IgD-negative memory B cell (primary cell): ENCODE measurements at regions not wholly inside any gene's neighbourhood (a gene's known extent, or its start where the extent isn't known, plus 50 kb on each side); places are given as distances from the start of the nearest gene placed in this dataset.
"Not testable (repeated sequence)": the region's sequence is repeated elsewhere in the genome, so short reads cannot be mapped to it uniquely, and the experiment has no call there.

Source experiments
- H3K27ac Mint-ChIP-seq, 3 donors: one replicate each; pipeline ENCODE4 v1.8.0; 2020 to 2022; ENCODE audit warnings: mild to moderate bottlenecking in 3 of 3, mixed read lengths in 3 of 3, moderate library complexity in 1 of 3
- H3K27me3 Mint-ChIP-seq: one replicate; pipeline ENCODE4 v1.8.0; 2021; ENCODE audit warnings: mixed read lengths
- H3K36me3 Mint-ChIP-seq: one replicate; pipeline ENCODE4 v1.8.0; 2020; ENCODE audit warnings: mild to moderate bottlenecking, mixed read lengths
- H3K4me1 Mint-ChIP-seq, 3 donors: one replicate each; pipeline ENCODE4 v1.8.0; 2020 to 2022; ENCODE audit warnings: mixed read lengths in 3 of 3, mild to moderate bottlenecking in 1 of 3
- H3K4me3 Mint-ChIP-seq, 4 donors: one replicate each; pipeline ENCODE4 v1.8.0; 2020 to 2022; ENCODE audit warnings: mild to moderate bottlenecking in 4 of 4, mixed read lengths in 4 of 4, moderate library complexity in 3 of 4
- H3K9me3 Mint-ChIP-seq, 3 donors: one replicate each; pipeline ENCODE4 v1.8.0; 2020 to 2021; ENCODE audit warnings: mixed read lengths in 3 of 3, mild to moderate bottlenecking in 1 of 3

GRCh38 chr7:61576-62360 lies 130.6 kb upstream of the FAM20C start:
- H3K4me3 Mint-ChIP-seq = no peak overlapping the region
- H3K27me3 Mint-ChIP-seq = peaks cover 6% of the 10 kb centered on the region
- H3K9me3 Mint-ChIP-seq = no peaks in the 10 kb centered on the region
- H3K36me3 Mint-ChIP-seq = no peaks in the 10 kb centered on the region
- peaks cover 0 to 7% (median 7%) of the 10 kb centered on the region in 3 donors for H3K4me1 Mint-ChIP-seq
- H3K27ac Mint-ChIP-seq = no peak overlapping the region

GRCh38 chr7:62361-63116 lies 129.8 kb upstream of the FAM20C start:
- H3K9me3 Mint-ChIP-seq = no peaks in the 10 kb centered on the region
- no peak overlapping the region for H3K27ac Mint-ChIP-seq
- no peak overlapping the region for H3K4me3 Mint-ChIP-seq
- H3K4me1 Mint-ChIP-seq = peaks cover 0 to 7% (median 7%) of the 10 kb centered on the region in 3 donors
- peaks cover 6% of the 10 kb centered on the region for H3K27me3 Mint-ChIP-seq
- H3K36me3 Mint-ChIP-seq = no peaks in the 10 kb centered on the region

GRCh38 chr7:63117-63480 lies 129.3 kb upstream of the FAM20C start:
- Mint-ChIP-seq H3K9me3 (no peaks in the 10 kb centered on the region), H3K4me1 (peaks cover 2 to 7% (median 6%) of the 10 kb centered on the region in 3 donors), H3K36me3 (no peaks in the 10 kb centered on the region), H3K27me3 (peaks cover 8% of the 10 kb centered on the region), H3K4me3 (no peak overlapping the region), H3K27ac (no peak overlapping the region)

- peaks cover 5 to 7% (median 6%) of the 10 kb centered on the region in 3 donors for H3K4me1 Mint-ChIP-seq
- no peaks in the 10 kb centered on the region for H3K9me3 Mint-ChIP-seq
- H3K27me3 Mint-ChIP-seq = peaks cover 8% of the 10 kb centered on the region
- no peaks in the 10 kb centered on the region for H3K36me3 Mint-ChIP-seq
- H3K4me3 Mint-ChIP-seq = no peak overlapping the region
- peak overlapping the region in 1 of 3 donors; percentile 53 for H3K27ac Mint-ChIP-seq
These were observed 128.8 kb upstream of the FAM20C start for GRCh38 chr7:63521-64021.

GRCh38 chr7:64098-64915 lies 128.1 kb upstream of the FAM20C start:
- H3K9me3 Mint-ChIP-seq = no peaks in the 10 kb centered on the region
- H3K4me3 Mint-ChIP-seq = no peak overlapping the region
- H3K27me3 Mint-ChIP-seq = peaks cover 8% of the 10 kb centered on the region
- no peaks in the 10 kb centered on the region for H3K36me3 Mint-ChIP-seq
- peaks cover 5 to 7% (median 6%) of the 10 kb centered on the region in 3 donors for H3K4me1 Mint-ChIP-seq
- H3K27ac Mint-ChIP-seq = peak overlapping the region in 1 of 3 donors; percentile 53

- Mint-ChIP-seq H3K36me3 (no peaks in the 10 kb centered on the region), H3K4me1 (peaks cover 5 to 7% (median 6%) of the 10 kb centered on the region in 3 donors), H3K4me3 (no peak overlapping the region), H3K27ac (no peak overlapping the region), H3K27me3 (peaks cover 8% of the 10 kb centered on the region), H3K9me3 (no peaks in the 10 kb centered on the region)
These were observed 127.4 kb upstream of the FAM20C start for GRCh38 chr7:64916-65341.

GRCh38 chr7:65554-65953 lies 126.8 kb upstream of the FAM20C start:
- Mint-ChIP-seq H3K27me3 (peaks cover 8% of the 10 kb centered on the region), H3K27ac (no peak overlapping the region), H3K4me1 (peaks cover 5 to 7% (median 6%) of the 10 kb centered on the region in 3 donors), H3K36me3 (no peaks in the 10 kb centered on the region), H3K4me3 (peak overlapping the region in 1 of 4 donors; percentile 28), H3K9me3 (no peaks in the 10 kb centered on the region)

- Mint-ChIP-seq H3K36me3 (no peaks in the 10 kb centered on the region), H3K4me1 (peaks cover 4 to 7% (median 6%) of the 10 kb centered on the region in 3 donors), H3K9me3 (no peaks in the 10 kb centered on the region), H3K27me3 (peaks cover 7% of the 10 kb centered on the region), H3K4me3 (no peak overlapping the region), H3K27ac (no peak overlapping the region)
These were observed 126.1 kb upstream of the FAM20C start for GRCh38 chr7:66296-66695.

GRCh38 chr7:66741-67140 lies 125.6 kb upstream of the FAM20C start:
- peaks cover 7% of the 10 kb centered on the region for H3K27me3 Mint-ChIP-seq
- H3K36me3 Mint-ChIP-seq = no peaks in the 10 kb centered on the region
- H3K9me3 Mint-ChIP-seq = no peaks in the 10 kb centered on the region
- H3K27ac Mint-ChIP-seq = no peak overlapping the region
- H3K4me3 Mint-ChIP-seq = no peak overlapping the region
- H3K4me1 Mint-ChIP-seq = peaks cover 4 to 7% (median 6%) of the 10 kb centered on the region in 3 donors

- H3K9me3 Mint-ChIP-seq = no peaks in the 10 kb centered on the region
- peaks cover 7% of the 10 kb centered on the region for H3K27me3 Mint-ChIP-seq
- no peak overlapping the region for H3K4me3 Mint-ChIP-seq
- no peak overlapping the region for H3K27ac Mint-ChIP-seq
- peaks cover 4 to 7% (median 6%) of the 10 kb centered on the region in 3 donors for H3K4me1 Mint-ChIP-seq
- H3K36me3 Mint-ChIP-seq = no peaks in the 10 kb centered on the region
These were observed 124.5 kb upstream of the FAM20C start for GRCh38 chr7:67661-68395.

- H3K4me3 Mint-ChIP-seq = no peak overlapping the region
- H3K27me3 Mint-ChIP-seq = peaks cover 6% of the 10 kb centered on the region
- H3K4me1 Mint-ChIP-seq = peaks cover under 1 to 6% (median 3%) of the 10 kb centered on the region in 3 donors
- no peak overlapping the region for H3K27ac Mint-ChIP-seq
- H3K9me3 Mint-ChIP-seq = no peaks in the 10 kb centered on the region
- H3K36me3 Mint-ChIP-seq = no peaks in the 10 kb centered on the region
These were observed 123.7 kb upstream of the FAM20C start for GRCh38 chr7:68629-69028.

- not testable (repeated sequence) for H3K36me3 Mint-ChIP-seq, H3K4me1 Mint-ChIP-seq, H3K27ac Mint-ChIP-seq, H3K9me3 Mint-ChIP-seq, H3K27me3 Mint-ChIP-seq, H3K4me3 Mint-ChIP-seq
These were observed 123.3 kb upstream of the FAM20C start for GRCh38 chr7:69052-69451.

GRCh38 chr7:69499-70123 lies 122.8 kb upstream of the FAM20C start:
- not testable (repeated sequence) for H3K4me1 Mint-ChIP-seq, H3K27me3 Mint-ChIP-seq, H3K36me3 Mint-ChIP-seq, H3K27ac Mint-ChIP-seq, H3K9me3 Mint-ChIP-seq, H3K4me3 Mint-ChIP-seq

GRCh38 chr7:70207-70606 lies 122.2 kb upstream of the FAM20C start:
- not testable (repeated sequence) for H3K4me3 Mint-ChIP-seq, H3K36me3 Mint-ChIP-seq, H3K27ac Mint-ChIP-seq, H3K27me3 Mint-ChIP-seq, H3K9me3 Mint-ChIP-seq, H3K4me1 Mint-ChIP-seq
